ENCODE measurements at regions not wholly inside any gene's neighbourhood (a gene's known extent, or its start where the extent isn't known, plus 50 kb on each side); places are given as distances from the start of the nearest gene placed in this dataset.

GRCh38 chr6:142570221-142570671 is 268.4 kb downstream of the ADGRG6 start:
- TF ChIP-seq EP300 (IDR thresholded peaks at IDR 0.05; ENCODE audit: borderline replicate concordance in 1 of 2, low read depth in 1 of 2, low read length in 1 of 2) (0 out of 4 replicates have a peak, but pooled peaks of 1 of the 2 experiments have one; percentile 27), CTCF (IDR thresholded peaks at IDR 0.05) (no peak), CHD2 (IDR thresholded peaks at IDR 0.05; ENCODE audit: low read length, partially characterized antibody) (no peak), RAD21 (IDR thresholded peaks at IDR 0.05; ENCODE audit: low read length) (no peak), POLR2AphosphoS5 (IDR thresholded peaks at IDR 0.05; ENCODE audit: low read depth, low read length) (no peak), EZH2phosphoT487 (IDR thresholded peaks at IDR 0.05; ENCODE audit: borderline replicate concordance, low read depth) (no peak), JUND (IDR thresholded peaks at IDR 0.05) (no peak), NFIC (IDR thresholded peaks at IDR 0.05; ENCODE audit: borderline replicate concordance) (no peak), RCOR1 (IDR thresholded peaks at IDR 0.05; ENCODE audit: low read length) (no peak)
- TF ChIP-seq, protein P1, sequence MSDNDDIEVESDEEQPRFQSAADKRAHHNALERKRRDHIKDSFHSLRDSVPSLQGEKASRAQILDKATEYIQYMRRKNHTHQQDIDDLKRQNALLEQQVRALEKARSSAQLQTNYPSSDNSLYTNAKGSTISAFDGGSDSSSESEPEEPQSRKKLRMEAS (IDR thresholded peaks at IDR 0.05; ENCODE audit: low read depth), result no peak
- TF ChIP-seq, protein P2, sequence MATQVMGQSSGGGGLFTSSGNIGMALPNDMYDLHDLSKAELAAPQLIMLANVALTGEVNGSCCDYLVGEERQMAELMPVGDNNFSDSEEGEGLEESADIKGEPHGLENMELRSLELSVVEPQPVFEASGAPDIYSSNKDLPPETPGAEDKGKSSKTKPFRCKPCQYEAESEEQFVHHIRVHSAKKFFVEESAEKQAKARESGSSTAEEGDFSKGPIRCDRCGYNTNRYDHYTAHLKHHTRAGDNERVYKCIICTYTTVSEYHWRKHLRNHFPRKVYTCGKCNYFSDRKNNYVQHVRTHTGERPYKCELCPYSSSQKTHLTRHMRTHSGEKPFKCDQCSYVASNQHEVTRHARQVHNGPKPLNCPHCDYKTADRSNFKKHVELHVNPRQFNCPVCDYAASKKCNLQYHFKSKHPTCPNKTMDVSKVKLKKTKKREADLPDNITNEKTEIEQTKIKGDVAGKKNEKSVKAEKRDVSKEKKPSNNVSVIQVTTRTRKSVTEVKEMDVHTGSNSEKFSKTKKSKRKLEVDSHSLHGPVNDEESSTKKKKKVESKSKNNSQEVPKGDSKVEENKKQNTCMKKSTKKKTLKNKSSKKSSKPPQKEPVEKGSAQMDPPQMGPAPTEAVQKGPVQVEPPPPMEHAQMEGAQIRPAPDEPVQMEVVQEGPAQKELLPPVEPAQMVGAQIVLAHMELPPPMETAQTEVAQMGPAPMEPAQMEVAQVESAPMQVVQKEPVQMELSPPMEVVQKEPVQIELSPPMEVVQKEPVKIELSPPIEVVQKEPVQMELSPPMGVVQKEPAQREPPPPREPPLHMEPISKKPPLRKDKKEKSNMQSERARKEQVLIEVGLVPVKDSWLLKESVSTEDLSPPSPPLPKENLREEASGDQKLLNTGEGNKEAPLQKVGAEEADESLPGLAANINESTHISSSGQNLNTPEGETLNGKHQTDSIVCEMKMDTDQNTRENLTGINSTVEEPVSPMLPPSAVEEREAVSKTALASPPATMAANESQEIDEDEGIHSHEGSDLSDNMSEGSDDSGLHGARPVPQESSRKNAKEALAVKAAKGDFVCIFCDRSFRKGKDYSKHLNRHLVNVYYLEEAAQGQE (IDR thresholded peaks at IDR 0.05; ENCODE audit: low read depth, low read length), result no peak
- TF ChIP-seq, protein P3, sequence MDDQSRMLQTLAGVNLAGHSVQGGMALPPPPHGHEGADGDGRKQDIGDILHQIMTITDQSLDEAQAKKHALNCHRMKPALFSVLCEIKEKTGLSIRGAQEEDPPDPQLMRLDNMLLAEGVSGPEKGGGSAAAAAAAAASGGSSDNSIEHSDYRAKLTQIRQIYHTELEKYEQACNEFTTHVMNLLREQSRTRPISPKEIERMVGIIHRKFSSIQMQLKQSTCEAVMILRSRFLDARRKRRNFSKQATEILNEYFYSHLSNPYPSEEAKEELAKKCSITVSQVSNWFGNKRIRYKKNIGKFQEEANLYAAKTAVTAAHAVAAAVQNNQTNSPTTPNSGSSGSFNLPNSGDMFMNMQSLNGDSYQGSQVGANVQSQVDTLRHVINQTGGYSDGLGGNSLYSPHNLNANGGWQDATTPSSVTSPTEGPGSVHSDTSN (IDR thresholded peaks at IDR 0.05), result no peak

Data from SK-N-SH (cell line).